GM18870 (cell line): ENCODE measurements at regions not wholly inside any gene's neighbourhood (a gene's known extent, or its start where the extent isn't known, plus 50 kb on each side); places are given as distances from the start of the nearest gene placed in this dataset.

ENCODE experiments used
- ATAC-seq: cut with Tn5 transposase; IDR thresholded peaks from one replicate; pipeline ENCODE4 v1.9.1; 2021; ENCODE audit warnings: moderate library complexity; ENCODE audit not compliant: unreplicated experiment

GRCh38 chr18:68262690-68263294, 452.1 kb downstream of the TMX3 start:
- ATAC-seq: no peak

GRCh38 chr18:68256418-68257067, 458.4 kb downstream of the TMX3 start:
- no peak for ATAC-seq

GRCh38 chr18:68244786-68245185, 470.1 kb downstream of the TMX3 start:
- ATAC-seq: no peak

- ATAC-seq: no peak
Observed at GRCh38 chr18:68241881-68242280, 473.0 kb downstream of the TMX3 start.

- no peak for ATAC-seq
Observed at GRCh38 chr18:68234676-68235075, 480.2 kb downstream of the TMX3 start.

GRCh38 chr18:68234131-68234530, 480.8 kb downstream of the TMX3 start:
- no peak for ATAC-seq

GRCh38 chr18:68233018-68233417, 481.9 kb downstream of the TMX3 start:
- ATAC-seq: no peak

GRCh38 chr18:68229351-68229750, 485.6 kb downstream of the TMX3 start:
- ATAC-seq: no peak

GRCh38 chr18:68221111-68221724, 493.7 kb downstream of the TMX3 start:
- no peak for ATAC-seq

- no peak for ATAC-seq
Observed at GRCh38 chr18:68220458-68220857, 494.4 kb downstream of the TMX3 start.

GRCh38 chr18:68219872-68220271, 495.0 kb downstream of the TMX3 start:
- no peak for ATAC-seq

- no peak for ATAC-seq
Observed at GRCh38 chr18:68219274-68219673, 495.6 kb downstream of the TMX3 start.

GRCh38 chr18:68215931-68216330, 499.0 kb downstream of the TMX3 start:
- no peak for ATAC-seq

- no peak for ATAC-seq
Observed at GRCh38 chr18:68186039-68186438, 528.9 kb downstream of the TMX3 start.

GRCh38 chr18:68181956-68182355, 533.0 kb downstream of the TMX3 start:
- ATAC-seq: no peak

GRCh38 chr18:68179811-68180210, 535.1 kb downstream of the TMX3 start:
- no peak for ATAC-seq

- no peak for ATAC-seq
Observed at GRCh38 chr18:68178921-68179320, 536.0 kb downstream of the TMX3 start.

GRCh38 chr18:68177807-68178702, 536.9 kb downstream of the TMX3 start:
- ATAC-seq: no peak

GRCh38 chr18:68176901-68177300, 538.0 kb downstream of the TMX3 start:
- no peak for ATAC-seq

GRCh38 chr18:68172842-68173549, 541.9 kb downstream of the TMX3 start:
- no peak for ATAC-seq

- ATAC-seq: no peak
Observed at GRCh38 chr18:68164909-68165308, 550.0 kb downstream of the TMX3 start.
